K562 (cell line): ENCODE measurements at regions not wholly inside any gene's neighbourhood (a gene's known extent, or its start where the extent isn't known, plus 50 kb on each side); places are given as distances from the start of the nearest gene placed in this dataset.

Source experiments
- ARID4B ChIP-seq: sonication (generic); formaldehyde crosslinking; IDR thresholded peaks from 2 replicates; pipeline ENCODE4 v1.8.0; 2022; ENCODE audit warnings: mild to moderate bottlenecking, missing genetic modification reagents
- CHD2 ChIP-seq: IDR thresholded peaks from 2 replicates; pipeline ENCODE4 v1.6.1; 2011; ENCODE audit warnings: low read depth, low read length
- NR0B1 ChIP-seq: fragments of 450-650 bp; IDR thresholded peaks from one replicate; pipeline ENCODE4 v1.6.1; 2018; ENCODE audit warnings: mild to moderate bottlenecking, moderate library complexity; ENCODE audit not compliant: partially characterized antibody
- RCOR1 ChIP-seq, 2 experiments: IDR thresholded peaks; 2 replicates each; pipeline ENCODE4 v1.6.1; 2012; ENCODE audit warnings: low read depth in 2 of 2, low read length in 2 of 2, borderline replicate concordance in 1 of 2, improper control_type of control experiment in 1 of 2
- TAF7 ChIP-seq: fragments of 450-650 bp; IDR thresholded peaks from 2 replicates; pipeline ENCODE4 v1.6.1; 2016; ENCODE audit warnings: missing genetic modification characterization, missing compliant biosample characterization
- TFAM ChIP-seq: fragments of 250-450 bp; sonication (Bioruptor Pico); conservative IDR thresholded peaks from 2 replicates; pipeline ENCODE4 v1.5.0; 2021; ENCODE audit warnings: mild to moderate bottlenecking, moderate library complexity
- ZNF197 ChIP-seq: fragments of 200-800 bp; sonication (Bioruptor generic); IDR thresholded peaks from 2 replicates; pipeline ENCODE4 v1.6.1; 2016; ENCODE audit warnings: low read depth, missing genetic modification characterization, missing compliant biosample characterization
- ZNF778 ChIP-seq: fragments of 450-650 bp; formaldehyde crosslinking; IDR thresholded peaks from 2 replicates; pipeline ENCODE4 v1.4.0; 2020; ENCODE audit warnings: mild to moderate bottlenecking, moderate library complexity
- TF ChIP-seq, protein P1 (sequence below): sonication (generic); formaldehyde crosslinking; IDR thresholded peaks from 2 replicates; pipeline ENCODE4 v1.8.1; 2023; ENCODE audit warnings: mild to moderate bottlenecking, missing genetic modification reagents
- TF ChIP-seq, protein P2 (sequence below), 2 experiments: fragments of 450-650 bp; IDR thresholded peaks; 2 replicates each; pipeline ENCODE4 v1.6.1; 2016

GRCh38 chr9:115651461-115651860, 502.1 kb upstream of the PAPPA start (continued):
- TF ChIP-seq, protein P1, sequence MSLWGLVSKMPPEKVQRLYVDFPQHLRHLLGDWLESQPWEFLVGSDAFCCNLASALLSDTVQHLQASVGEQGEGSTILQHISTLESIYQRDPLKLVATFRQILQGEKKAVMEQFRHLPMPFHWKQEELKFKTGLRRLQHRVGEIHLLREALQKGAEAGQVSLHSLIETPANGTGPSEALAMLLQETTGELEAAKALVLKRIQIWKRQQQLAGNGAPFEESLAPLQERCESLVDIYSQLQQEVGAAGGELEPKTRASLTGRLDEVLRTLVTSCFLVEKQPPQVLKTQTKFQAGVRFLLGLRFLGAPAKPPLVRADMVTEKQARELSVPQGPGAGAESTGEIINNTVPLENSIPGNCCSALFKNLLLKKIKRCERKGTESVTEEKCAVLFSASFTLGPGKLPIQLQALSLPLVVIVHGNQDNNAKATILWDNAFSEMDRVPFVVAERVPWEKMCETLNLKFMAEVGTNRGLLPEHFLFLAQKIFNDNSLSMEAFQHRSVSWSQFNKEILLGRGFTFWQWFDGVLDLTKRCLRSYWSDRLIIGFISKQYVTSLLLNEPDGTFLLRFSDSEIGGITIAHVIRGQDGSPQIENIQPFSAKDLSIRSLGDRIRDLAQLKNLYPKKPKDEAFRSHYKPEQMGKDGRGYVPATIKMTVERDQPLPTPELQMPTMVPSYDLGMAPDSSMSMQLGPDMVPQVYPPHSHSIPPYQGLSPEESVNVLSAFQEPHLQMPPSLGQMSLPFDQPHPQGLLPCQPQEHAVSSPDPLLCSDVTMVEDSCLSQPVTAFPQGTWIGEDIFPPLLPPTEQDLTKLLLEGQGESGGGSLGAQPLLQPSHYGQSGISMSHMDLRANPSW (CRISPR knock-in tag): no peak
- no peak for TF ChIP-seq ZNF197 (CRISPR knock-in tag)
- no peak for TF ChIP-seq TFAM
- TF ChIP-seq, protein P2, sequence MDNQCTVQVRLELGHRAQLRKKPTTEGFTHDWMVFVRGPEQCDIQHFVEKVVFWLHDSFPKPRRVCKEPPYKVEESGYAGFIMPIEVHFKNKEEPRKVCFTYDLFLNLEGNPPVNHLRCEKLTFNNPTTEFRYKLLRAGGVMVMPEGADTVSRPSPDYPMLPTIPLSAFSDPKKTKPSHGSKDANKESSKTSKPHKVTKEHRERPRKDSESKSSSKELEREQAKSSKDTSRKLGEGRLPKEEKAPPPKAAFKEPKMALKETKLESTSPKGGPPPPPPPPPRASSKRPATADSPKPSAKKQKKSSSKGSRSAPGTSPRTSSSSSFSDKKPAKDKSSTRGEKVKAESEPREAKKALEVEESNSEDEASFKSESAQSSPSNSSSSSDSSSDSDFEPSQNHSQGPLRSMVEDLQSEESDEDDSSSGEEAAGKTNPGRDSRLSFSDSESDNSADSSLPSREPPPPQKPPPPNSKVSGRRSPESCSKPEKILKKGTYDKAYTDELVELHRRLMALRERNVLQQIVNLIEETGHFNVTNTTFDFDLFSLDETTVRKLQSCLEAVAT (IDR thresholded peaks at IDR 0.05): no peak
- TF ChIP-seq ARID4B (CRISPR knock-in tag): no peak
- TF ChIP-seq CHD2: no peak
- TF ChIP-seq ZNF778 (CRISPR knock-in tag): no peak
- no peak for TF ChIP-seq RCOR1 (IDR thresholded peaks at IDR 0.05; ENCODE audit: borderline replicate concordance in 1 of 2, low read depth in 2 of 2, low read length in 2 of 2)
- TF ChIP-seq NR0B1: no peak
- TF ChIP-seq TAF7 (tag): no peak
